ENCODE measurements at regions not wholly inside any gene's neighbourhood (a gene's known extent, or its start where the extent isn't known, plus 50 kb on each side); places are given as distances from the start of the nearest gene placed in this dataset.
A peak's percentile ranks its signal among the peaks of the same experiment; 100 is the strongest.

GRCh38 chr12:33654313-33654712 is 214.7 kb upstream of the SYT10 start:
- POLR2A ChIA-PET = no interaction called here
- TF ChIP-seq RNF2 (IDR thresholded peaks at IDR 0.05; ENCODE audit: borderline replicate concordance, low read depth) = no peak
- no peak for TF ChIP-seq GATA3 (IDR thresholded peaks at IDR 0.05; ENCODE audit: borderline replicate concordance)
- no peak for TF ChIP-seq NR3C1 (IDR thresholded peaks at IDR 0.05)
- no peak for TF ChIP-seq CBX2 (IDR thresholded peaks at IDR 0.05; ENCODE audit: borderline replicate concordance, low read depth)
- no peak for TF ChIP-seq JUNB (IDR thresholded peaks at IDR 0.05)
- TF ChIP-seq SREBF2 (IDR thresholded peaks at IDR 0.05) = no peak
- Histone ChIP-seq H3K4me3 (no peak overlapping the region), H3K4me1 (no peaks in the 10 kb centered on the region), H3K27ac (no peak overlapping the region), H3K9me3 (no peaks in the 10 kb centered on the region), H3K4me2 (no peak overlapping the region)
- CTCF ChIA-PET = no interaction called here
- FAIRE-seq (no peak), DNase-seq (ENCODE audit: low read depth in 1 of 2, low spot score in 1 of 2) (no peak), ATAC-seq (no peak)
- 0% methylated on average over 1 of the region's 1 CpG for WGBS (ENCODE audit: missing lambda C conversion rate)

- TF ChIP-seq USF2 (IDR thresholded peaks at IDR 0.05) (no peak), POLR2A (IDR thresholded peaks at IDR 0.05; ENCODE audit: low read length) (no peak), MAFK (IDR thresholded peaks at IDR 0.05; ENCODE audit: partially characterized antibody) (peak; percentile 67), MYC (IDR thresholded peaks at IDR 0.05; ENCODE audit: borderline replicate concordance, low read length) (no peak), NPAS2 (CRISPR knock-in tag; IDR thresholded peaks at IDR 0.05; ENCODE audit: borderline replicate concordance) (no peak), CHD4 (IDR thresholded peaks at IDR 0.05; ENCODE audit: borderline replicate concordance) (no peak), CBX2 (IDR thresholded peaks at IDR 0.05; ENCODE audit: borderline replicate concordance, low read depth) (no peak), ZNF302 (CRISPR knock-in tag; IDR thresholded peaks at IDR 0.05) (no peak)
- TF ChIP-seq, protein P1, sequence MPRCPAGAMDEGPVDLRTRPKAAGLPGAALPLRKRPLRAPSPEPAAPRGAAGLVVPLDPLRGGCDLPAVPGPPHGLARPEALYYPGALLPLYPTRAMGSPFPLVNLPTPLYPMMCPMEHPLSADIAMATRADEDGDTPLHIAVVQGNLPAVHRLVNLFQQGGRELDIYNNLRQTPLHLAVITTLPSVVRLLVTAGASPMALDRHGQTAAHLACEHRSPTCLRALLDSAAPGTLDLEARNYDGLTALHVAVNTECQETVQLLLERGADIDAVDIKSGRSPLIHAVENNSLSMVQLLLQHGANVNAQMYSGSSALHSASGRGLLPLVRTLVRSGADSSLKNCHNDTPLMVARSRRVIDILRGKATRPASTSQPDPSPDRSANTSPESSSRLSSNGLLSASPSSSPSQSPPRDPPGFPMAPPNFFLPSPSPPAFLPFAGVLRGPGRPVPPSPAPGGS (IDR thresholded peaks at IDR 0.05) = no peak
- H3K27ac ChIP-seq = no peak overlapping the region
- H3K4me3 ChIP-seq = no peak overlapping the region
- ATAC-seq = no peak
- no peak for DNase-seq (ENCODE audit: low read depth in 1 of 2, low spot score in 1 of 2)
- no peaks in the 10 kb centered on the region for H3K9me3 ChIP-seq
- 3% methylated on average over 4 of the region's 4 CpGs for WGBS (ENCODE audit: missing lambda C conversion rate)
- H3K4me1 ChIP-seq = no peaks in the 10 kb centered on the region
- H3K4me2 ChIP-seq = no peak overlapping the region
- POLR2A ChIA-PET = no interaction called here
- CTCF ChIA-PET = no interaction called here
- no peak for FAIRE-seq
These were observed 223.5 kb upstream of the SYT10 start for GRCh38 chr12:33663000-33663654.

DNA sequence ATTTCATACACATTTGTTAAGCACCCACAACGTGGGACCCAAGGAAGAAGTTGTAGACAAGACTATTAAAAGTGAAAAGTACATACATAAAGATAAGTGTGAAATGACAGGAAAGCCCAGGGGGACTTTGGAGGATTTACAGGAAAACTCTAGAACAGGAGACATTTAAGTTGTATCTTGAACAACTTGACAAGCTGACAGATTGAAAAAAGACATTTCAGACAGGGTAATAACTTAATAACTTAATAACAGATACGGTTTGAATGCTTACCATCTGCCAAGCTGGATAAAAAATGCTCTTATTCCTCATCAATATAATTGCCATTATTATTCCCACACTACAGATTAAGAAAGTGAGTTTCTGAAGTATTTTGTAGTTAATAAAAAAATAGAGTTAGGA is 229.7 kb upstream of the SYT10 start:
- no peak for FAIRE-seq
- Histone ChIP-seq H3K27ac (no peak overlapping the region), H3K4me1 (no peaks in the 10 kb centered on the region), H3K9me3 (no peaks in the 10 kb centered on the region), H3K4me3 (no peak overlapping the region), H3K4me2 (no peak overlapping the region)
- CTCF ChIA-PET = no interaction called here
- TF ChIP-seq POLR2A (IDR thresholded peaks at IDR 0.05; ENCODE audit: low read length) (no peak), CBX8 (IDR thresholded peaks at IDR 0.05) (no peak), EHF (CRISPR knock-in tag; IDR thresholded peaks at IDR 0.05) (no peak), USF2 (IDR thresholded peaks at IDR 0.05) (no peak), RARB (CRISPR knock-in tag; IDR thresholded peaks at IDR 0.05) (no peak), EHMT2 (IDR thresholded peaks at IDR 0.05; ENCODE audit: low read depth) (no peak), HOXB5 (CRISPR knock-in tag; IDR thresholded peaks at IDR 0.05) (no peak), RNF2 (IDR thresholded peaks at IDR 0.05; ENCODE audit: borderline replicate concordance, low read depth) (no peak), HEYL (CRISPR knock-in tag; IDR thresholded peaks at IDR 0.05) (no peak), EP300 (IDR thresholded peaks at IDR 0.05) (no peak), ZSCAN20 (CRISPR knock-in tag; IDR thresholded peaks at IDR 0.05) (no peak), HDAC2 (IDR thresholded peaks at IDR 0.05) (no peak), ZFP36 (IDR thresholded peaks at IDR 0.05; ENCODE audit: borderline replicate concordance, partially characterized antibody) (no peak), MYC (IDR thresholded peaks at IDR 0.05; ENCODE audit: borderline replicate concordance, low read length) (no peak)
- TF ChIP-seq, protein P2, sequence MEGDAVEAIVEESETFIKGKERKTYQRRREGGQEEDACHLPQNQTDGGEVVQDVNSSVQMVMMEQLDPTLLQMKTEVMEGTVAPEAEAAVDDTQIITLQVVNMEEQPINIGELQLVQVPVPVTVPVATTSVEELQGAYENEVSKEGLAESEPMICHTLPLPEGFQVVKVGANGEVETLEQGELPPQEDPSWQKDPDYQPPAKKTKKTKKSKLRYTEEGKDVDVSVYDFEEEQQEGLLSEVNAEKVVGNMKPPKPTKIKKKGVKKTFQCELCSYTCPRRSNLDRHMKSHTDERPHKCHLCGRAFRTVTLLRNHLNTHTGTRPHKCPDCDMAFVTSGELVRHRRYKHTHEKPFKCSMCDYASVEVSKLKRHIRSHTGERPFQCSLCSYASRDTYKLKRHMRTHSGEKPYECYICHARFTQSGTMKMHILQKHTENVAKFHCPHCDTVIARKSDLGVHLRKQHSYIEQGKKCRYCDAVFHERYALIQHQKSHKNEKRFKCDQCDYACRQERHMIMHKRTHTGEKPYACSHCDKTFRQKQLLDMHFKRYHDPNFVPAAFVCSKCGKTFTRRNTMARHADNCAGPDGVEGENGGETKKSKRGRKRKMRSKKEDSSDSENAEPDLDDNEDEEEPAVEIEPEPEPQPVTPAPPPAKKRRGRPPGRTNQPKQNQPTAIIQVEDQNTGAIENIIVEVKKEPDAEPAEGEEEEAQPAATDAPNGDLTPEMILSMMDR (IDR thresholded peaks at IDR 0.05) = no peak
- TF ChIP-seq, protein P3, sequence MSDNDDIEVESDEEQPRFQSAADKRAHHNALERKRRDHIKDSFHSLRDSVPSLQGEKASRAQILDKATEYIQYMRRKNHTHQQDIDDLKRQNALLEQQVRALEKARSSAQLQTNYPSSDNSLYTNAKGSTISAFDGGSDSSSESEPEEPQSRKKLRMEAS (IDR thresholded peaks at IDR 0.05) = no peak
- no peak for ATAC-seq
- 7% methylated on average over 2 of the region's 2 CpGs for WGBS (ENCODE audit: missing lambda C conversion rate)
- POLR2A ChIA-PET = no interaction called here
- DNase-seq (ENCODE audit: low read depth in 1 of 2, low spot score in 1 of 2) = no peak
